Fibroblast of the conjunctiva (primary cell): ENCODE measurements at regions not wholly inside any gene's neighbourhood (a gene's known extent, or its start where the extent isn't known, plus 50 kb on each side); places are given as distances from the start of the nearest gene placed in this dataset.
"Not testable (repeated sequence)": the region's sequence is repeated elsewhere in the genome, so short reads cannot be mapped to it uniquely, and the experiment has no call there.

Experiments used
- DNase-seq: peaks from one replicate; pipeline ENCODE4 v3.0.0-alpha.2; 2010; ENCODE audit warnings: low read depth

DNA sequence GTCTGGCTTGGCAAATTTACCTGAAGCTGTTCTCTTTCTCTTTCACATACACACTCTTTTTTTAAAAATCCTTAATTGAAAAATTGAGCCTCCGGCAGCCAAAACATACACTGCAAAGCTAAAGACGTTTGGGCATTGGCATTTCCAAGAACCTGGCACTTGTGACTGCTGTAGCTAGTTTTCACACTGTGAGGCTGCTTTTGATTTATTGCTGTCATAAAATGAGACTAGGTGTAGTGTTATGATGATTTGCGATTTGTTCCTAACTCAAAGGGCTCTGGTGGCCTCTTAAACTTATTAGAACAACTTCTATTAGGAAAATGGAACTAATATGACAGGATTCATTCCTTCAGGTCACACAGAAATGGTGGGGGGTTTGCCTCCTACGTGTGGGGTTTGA is 377.1 kb upstream of the FAR2 start:
- DNase-seq, result no peak

DNA sequence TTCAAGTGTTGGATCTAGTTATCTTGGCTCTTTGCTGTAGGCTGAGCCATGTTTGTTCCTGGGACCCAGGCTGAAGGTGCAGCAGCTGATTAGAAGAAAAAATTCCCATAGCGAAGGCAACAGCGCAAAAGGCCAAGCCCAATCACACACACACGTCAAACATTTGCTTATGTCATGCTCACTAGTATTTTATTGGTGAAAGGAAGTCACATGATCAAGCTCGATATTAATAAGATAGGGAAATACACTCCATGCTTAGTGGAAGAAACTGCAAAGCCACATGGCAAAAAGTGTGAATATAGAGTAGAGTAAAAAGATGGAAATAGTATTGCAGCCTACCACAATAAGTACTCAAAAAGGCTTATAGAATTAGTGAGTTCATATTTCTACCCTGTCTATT is 373.5 kb upstream of the FAR2 start:
- DNase-seq, result no peak

- no peak for DNase-seq
Measured at GRCh38 chr12:28776220-28776619, 372.9 kb upstream of the FAR2 start.

- no peak for DNase-seq
Measured at GRCh38 chr12:28776913-28777422, 372.1 kb upstream of the FAR2 start.

GRCh38 chr12:28777603-28778365 is 371.3 kb upstream of the FAR2 start:
- no peak for DNase-seq

DNA sequence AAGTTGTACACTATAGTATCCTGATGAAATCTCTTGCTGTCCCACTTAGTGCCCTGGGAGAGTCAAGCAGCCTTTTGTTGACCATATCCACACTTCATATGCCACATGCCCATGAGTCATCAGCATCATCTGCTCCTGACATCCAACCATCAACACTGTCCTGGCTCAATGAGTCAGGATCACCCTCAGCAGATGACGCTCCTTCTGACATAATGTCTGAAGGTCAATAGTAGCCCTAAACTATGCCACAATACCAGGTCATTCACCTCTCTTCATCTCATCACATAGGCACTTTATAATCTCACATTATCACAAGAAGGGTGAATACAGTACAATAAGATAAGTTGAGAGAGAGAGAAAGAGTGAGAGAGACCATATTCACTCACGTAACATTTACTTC is 369.0 kb upstream of the FAR2 start:
- peak; percentile 27 for DNase-seq

DNA sequence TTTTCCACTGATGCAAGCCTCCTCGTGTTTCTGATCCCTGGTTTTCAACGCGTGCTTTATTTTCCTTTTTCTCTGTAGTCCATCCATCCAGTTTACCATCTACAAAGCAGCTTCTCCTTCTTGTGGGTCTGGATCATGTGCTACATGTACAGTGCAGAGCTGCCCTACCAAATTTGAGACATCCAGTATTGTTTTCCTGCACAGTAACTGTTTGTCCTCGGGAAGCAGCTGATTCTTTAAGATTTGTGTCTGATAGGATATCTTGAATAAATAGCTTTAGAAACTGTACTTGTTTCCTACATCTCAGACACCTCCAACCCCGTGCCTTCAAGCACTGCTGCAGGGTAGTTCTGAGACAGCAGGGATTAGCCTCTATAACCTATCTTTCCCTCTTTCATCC is 368.1 kb upstream of the FAR2 start:
- no peak for DNase-seq

- DNase-seq, result no peak
Measured at GRCh38 chr12:28781671-28782652, 367.1 kb upstream of the FAR2 start.

GRCh38 chr12:28782812-28783211 is 366.3 kb upstream of the FAR2 start:
- DNase-seq, result no peak

- no peak for DNase-seq
Measured at GRCh38 chr12:28787151-28787550, 361.9 kb upstream of the FAR2 start.

DNA sequence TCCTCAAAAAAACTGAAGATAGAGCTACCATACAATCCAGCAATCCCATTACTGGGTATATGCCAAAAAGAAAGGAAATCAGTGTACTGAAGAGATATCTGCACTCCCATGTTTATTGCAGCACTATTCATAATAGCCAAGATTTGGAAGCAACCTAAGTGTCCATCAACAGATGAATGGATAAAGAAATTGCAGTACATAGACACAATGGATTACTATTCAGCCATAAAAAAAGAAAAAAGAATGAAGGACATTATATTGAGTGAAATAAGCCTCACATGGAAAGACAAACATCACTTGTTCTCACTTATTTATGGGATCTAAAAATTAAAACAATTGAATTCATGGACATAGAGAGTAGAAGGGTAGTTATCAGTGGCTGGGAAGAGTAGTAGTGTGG is 360.8 kb upstream of the FAR2 start:
- DNase-seq, result not testable (repeated sequence)

GRCh38 chr12:28793581-28794151 is 355.4 kb upstream of the FAR2 start:
- no peak for DNase-seq

GRCh38 chr12:28794211-28794610 is 354.9 kb upstream of the FAR2 start:
- DNase-seq, result no peak

DNA sequence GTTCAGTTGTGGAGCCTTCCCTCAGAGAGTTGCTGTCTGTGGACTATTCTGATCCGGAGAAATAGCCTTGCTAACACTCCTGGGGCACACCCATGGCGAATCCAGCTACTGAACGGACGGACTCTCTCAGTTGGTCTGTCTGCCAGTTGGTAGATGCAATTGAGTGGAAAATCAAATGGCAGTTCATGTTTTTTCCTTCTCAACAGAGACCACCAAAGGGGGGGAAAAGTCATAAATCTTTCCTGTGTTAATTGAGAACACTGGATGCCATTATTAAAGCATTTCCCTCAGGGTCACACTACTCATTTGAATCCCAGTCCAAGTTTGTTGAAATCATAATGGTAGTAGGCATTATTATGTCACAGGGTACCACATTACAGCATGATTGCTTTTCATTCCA is 354.3 kb upstream of the FAR2 start:
- DNase-seq, result no peak

DNA sequence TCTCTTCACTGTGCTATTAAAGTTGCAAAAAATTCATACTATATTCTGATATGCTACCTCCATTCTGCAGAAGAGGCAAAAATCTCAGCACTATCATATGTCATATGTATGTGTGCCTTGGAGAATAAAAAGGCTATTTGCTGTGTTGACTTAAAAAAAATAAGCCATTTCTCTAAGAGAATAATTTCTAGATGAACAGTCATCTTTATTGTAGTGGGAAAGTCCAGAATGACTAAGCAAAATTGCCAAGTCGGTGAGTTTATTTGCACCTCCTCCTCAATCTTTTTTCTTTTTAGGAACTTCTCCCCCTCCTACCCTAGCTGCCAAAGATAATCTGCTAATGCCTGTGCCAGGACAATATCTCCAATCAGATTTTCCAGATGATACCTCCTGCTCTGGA is 353.8 kb upstream of the FAR2 start:
- no peak for DNase-seq

GRCh38 chr12:28799348-28799747 is 349.7 kb upstream of the FAR2 start:
- DNase-seq, result no peak

DNA sequence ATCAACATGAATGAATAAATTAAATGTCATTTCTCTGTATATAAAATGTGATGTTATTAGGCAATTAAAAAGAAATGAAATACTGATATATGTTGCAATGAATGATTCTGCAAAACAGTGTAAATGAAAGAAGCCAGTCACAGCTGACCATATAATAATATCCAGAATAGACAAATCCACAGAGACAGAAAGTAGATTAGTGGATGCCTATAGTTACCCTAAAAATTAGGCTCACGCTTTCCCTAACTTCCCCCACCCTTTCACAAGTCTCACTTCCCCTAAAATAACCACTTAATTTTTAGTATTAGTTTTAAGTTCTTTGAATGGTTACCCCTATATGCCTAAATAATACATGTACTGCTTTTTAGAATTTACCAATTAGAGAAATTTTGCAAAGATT is 348.9 kb upstream of the FAR2 start:
- DNase-seq, result no peak

DNA sequence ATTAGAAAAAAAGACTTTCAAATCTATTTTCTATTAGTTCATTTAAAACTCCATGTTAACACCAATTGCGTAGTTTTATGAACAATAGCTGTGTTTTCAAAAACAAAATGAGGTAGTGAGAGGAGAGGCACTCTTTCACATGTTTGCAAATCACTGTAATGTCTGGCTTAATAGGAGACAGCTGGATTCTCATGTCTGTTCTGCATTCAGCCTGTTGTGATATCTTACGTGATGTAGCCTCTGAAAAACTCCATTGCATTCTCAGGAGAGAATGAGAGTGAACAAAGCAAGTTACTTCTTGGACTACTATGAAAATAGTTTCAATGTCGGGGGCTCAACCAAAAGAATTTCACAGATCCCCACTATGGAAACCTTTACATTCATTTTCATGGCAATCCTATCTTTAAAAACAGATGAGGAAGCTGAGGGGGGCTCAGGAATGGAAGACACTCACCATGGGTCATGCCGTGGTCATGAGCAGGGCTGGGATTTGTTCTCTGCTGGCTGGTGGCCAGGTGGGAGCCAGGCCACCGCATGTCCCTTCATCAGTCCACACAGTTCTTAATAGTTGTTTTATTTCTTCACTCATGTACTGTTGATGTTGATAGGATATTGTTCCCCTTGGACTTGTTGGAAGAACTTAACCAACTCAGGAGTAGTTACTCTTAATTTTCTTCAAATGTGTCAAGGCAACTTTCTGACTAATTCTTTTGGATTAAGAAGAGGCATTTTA is 346.2 kb upstream of the FAR2 start:
- DNase-seq, result no peak

DNA sequence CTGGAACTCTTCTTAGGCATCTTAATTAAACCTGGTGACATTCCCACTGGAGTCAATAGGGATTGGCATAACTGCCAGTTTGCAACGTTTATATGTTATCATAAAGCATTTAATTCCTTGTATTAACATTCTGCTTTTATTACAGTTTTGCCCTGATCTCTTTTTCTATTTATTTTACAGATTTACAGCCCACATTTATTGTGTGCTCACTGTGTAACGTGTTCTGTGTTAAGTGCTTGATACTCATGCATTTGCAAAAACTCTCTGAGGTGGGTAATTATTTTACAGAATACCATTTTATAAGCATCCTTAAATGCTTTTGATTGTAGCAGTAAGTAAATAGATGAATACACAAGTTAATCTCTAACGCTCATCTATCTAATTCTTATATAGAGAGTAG is 341.5 kb upstream of the FAR2 start:
- DNase-seq, result no peak

DNA sequence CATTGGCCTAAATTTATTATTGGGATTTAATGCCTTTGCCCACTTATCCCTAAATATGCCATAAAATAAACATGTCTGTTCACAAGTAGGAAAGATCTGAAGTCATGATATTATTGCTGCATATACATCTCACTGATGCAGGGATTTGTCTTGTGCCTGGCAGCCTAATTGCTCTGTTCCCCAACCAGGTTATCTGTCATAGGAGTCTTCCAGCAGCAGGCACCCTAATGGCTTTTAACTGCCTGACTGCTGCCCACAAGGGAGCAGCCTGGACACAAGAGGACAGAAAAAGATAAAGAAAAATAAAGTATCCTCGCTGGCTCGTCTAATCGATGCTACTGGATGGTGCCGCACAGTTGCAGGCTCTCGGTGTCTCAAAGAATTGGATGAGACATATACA is 337.6 kb upstream of the FAR2 start:
- no peak for DNase-seq

- DNase-seq, result no peak
Measured at GRCh38 chr12:28814246-28814645, 334.8 kb upstream of the FAR2 start.

- DNase-seq, result no peak
Measured at GRCh38 chr12:28817524-28817923, 331.6 kb upstream of the FAR2 start.
